UCSD-AML1 (cell line): ENCODE measurements at regions not wholly inside any gene's neighbourhood (a gene's known extent, or its start where the extent isn't known, plus 50 kb on each side); places are given as distances from the start of the nearest gene placed in this dataset.
"Not testable (repeated sequence)": the region's sequence is repeated elsewhere in the genome, so short reads cannot be mapped to it uniquely, and the experiment has no call there.

Experiments used
- DNase-seq: peaks from one replicate; lab custom pipeline; 2025; ENCODE audit not compliant: unreplicated experiment; lab: John Stamatoyannopoulos, UW

DNA sequence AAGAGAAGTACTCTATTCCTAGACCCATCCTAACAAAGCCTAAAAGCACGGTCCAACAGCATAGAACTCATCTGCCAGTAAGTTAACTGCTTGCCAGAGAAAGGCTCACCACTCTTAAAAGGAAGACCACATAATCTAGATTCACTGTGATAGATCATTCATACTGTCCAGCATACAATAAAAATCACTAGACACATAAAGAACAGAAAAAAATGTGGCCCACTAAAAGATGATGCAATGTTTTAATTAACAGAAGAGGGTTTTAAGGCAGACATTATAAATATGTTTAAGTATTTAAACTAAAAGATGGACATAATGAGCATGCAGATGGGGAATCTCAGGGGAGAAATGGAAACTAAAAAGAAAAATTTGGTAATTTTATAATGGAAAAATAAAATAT, 157.5 kb upstream of the CDH4 start:
- no peak for DNase-seq

DNA sequence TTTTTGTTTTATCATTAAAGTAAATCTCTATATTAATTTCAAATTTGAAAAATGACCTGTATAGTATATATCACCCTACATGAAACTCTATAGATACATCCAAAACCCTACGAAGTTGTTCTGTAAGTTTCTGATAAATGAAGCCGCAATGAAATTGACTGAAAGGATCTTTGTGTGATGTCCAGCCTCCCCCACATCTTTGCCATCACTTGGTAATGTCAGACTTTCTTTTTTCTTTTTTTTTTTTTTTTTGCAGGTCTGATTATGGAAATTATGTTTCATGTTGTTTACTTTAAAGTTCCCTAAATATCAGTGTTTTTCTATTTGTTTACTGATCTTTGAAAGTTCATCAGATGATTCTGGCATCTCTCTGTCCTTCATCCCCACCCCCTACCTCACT, 155.6 kb upstream of the CDH4 start:
- DNase-seq = no peak

DNA sequence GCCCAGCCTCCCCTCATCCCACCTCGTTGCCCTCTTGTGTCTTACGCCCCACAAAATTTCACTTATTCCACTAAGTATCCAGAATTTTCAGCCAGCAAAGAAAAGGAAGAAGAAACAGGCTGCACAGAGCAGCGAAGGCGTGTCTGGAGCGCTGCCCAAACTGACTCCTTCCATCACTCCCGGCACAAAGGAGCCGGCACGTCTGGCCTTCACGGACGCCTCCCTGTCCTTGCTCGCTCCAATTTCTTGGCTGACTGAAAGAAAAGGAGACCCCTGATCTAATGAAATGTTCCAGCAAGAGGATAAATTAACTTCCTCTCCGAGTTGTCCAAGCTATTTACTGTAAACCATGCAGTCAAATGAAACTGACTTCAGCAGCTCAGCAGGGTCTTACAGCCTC, 152.3 kb upstream of the CDH4 start:
- DNase-seq = no peak

DNA sequence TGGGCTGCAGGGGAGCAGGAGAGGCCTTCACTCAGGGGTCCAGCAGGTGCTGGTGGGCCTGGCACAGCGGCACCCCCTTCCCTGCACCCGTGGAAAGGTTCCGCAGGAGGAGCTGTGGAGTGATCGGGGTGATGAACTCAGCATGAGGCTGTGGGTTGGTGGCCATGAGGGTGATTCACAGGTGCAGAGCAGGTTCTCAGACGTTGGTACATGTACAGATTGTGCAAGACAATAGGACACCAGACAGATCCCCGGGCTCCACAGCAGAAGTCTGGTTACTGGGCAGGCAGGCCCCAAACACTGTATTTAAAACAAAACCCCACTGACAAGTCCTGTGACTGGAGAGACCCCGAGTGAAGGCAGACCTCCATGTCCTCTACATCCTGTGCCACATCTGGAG, 151.6 kb upstream of the CDH4 start:
- DNase-seq = no peak

DNA sequence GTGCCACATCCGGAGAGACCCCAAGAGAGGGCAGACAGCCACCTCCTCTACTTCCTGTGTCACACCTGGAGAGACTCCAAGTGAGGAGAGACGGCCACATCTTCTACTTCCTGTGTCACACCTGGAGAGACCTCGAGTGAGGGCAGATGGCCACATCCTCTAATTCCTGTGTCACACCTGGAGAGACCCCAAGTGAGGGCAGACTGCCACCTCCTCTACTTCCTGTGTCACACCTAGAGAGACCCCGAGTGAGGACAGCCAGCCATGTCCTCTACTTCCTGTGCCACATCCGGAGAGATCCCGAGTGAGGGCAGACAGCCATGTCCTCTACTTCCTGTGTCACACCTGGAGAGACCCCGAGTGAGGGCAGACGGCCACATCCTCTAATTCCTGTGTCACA, 150.7 kb upstream of the CDH4 start:
- not testable (repeated sequence) for DNase-seq

DNA sequence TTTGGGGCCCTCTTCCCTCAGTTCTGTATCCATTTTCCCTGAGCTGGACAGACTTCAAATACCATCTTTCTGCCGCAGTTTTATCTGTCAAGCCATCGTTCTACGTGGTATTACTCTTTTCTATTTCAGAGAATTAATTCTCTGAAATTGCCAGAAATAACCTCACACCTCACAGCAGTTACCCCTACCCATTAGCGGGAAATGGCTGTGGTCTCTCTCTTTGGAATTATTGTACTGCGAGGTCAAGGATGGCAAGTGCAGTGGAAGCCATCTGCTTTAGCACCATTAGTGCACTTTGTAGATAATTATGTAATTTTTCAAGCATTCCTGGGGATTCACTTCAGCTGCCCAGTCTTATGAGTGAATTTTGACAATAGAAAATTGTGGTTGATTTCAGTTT, 147.8 kb upstream of the CDH4 start:
- DNase-seq = no peak

DNA sequence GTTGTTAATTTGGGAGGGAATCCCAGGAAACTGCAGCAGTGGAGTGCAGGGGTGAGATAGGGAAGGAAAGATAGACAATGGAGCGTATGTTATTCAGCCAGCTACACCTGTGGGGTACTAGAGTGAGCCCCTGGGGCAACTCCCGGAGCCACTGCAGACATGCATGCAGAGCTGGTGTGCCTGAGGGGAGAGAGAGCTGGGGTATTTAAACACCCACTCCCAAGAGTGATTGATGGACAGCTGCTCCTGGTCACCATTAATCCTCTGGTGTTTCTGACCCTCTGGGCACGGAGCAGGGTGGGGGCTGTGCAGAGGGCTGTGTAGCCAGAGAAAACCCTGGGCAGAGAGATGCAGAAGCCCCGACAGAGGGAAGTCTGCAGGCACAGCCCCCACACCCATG, 146.7 kb upstream of the CDH4 start:
- DNase-seq = no peak

DNA sequence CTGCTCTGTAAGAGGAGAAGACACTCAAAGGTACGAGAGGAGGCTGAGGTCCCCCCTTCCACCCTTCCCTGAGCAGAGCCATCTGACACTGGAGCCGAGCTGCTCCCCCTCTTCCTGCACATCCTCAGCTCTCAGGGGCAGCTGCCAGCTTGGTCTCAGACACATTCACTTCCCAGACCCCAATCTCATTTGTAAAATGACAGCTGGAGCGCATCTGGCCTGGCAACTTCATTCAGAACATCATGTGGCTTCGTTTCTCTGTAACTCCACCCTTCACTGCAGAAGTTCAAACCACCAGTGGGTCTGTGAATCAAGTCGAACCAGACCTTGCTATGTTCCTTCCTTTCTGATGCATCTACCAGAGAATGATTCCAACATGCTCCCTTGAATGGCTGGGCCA, 145.6 kb upstream of the CDH4 start:
- no peak for DNase-seq

DNA sequence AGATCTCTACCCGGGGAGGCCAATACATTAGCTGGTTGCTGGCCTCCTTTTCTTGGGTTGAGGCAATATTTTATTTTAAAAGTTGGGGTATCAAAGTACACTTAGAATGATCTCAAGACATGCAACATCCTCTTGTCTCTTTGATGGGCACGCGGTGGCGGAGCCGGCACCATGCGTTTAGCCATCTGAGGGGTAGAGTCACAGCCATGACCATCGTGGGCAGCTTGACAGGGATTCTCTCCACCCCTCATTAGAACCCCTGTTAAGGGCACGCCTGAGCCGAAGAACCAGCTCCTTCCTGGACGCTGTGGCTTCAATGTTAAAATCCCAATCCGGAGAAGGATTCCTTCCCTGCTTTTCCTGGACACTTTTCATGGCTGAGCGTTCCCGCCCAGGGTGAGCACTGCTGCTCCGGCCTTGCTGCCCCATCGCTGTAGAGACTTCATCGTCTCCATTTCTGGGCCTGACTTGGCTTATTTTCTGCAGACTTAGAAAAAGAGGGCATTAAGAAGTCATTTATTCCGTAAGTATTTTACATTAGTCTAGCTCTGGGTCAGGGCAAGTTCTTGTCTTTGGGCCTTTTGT, 142.7 kb upstream of the CDH4 start:
- DNase-seq = no peak

DNA sequence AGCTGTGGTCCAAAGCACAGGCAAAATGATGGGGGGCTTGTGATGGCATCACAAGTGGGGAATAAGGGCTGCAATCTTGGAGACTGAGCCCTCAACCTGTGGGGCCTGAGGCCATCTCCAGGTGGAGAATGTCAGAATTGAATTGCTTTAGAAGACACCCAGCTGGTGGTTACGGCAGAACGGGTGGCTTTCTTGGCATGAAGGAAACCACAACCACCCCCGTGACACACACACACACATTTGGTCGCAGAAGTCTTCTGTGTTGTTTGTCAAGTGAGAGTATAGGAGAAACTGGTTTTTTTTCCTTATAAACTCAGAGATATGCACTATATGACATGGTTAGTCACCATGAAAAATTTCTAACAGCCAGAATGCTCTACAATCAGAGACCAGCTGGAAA, 139.5 kb upstream of the CDH4 start:
- DNase-seq = no peak

DNA sequence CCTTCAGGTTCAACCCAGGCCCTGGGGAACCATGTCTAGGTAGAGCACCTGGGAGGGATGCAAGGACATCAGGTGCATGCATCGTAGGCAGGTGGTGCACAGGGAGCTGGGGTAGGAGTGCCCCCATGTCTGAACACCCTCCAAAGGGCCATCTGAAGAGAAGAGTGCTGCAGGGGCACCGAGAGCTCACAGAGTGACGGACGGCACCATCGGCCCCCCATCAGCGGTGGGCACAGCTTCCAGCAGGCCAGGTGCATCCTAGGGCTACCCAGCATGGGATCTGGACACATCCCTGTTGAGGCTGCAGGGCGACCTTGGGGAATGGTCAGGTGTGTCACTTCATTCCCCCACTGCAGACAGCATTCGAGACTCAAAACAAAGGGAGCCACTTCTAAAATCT, 138.3 kb upstream of the CDH4 start:
- no peak for DNase-seq

DNA sequence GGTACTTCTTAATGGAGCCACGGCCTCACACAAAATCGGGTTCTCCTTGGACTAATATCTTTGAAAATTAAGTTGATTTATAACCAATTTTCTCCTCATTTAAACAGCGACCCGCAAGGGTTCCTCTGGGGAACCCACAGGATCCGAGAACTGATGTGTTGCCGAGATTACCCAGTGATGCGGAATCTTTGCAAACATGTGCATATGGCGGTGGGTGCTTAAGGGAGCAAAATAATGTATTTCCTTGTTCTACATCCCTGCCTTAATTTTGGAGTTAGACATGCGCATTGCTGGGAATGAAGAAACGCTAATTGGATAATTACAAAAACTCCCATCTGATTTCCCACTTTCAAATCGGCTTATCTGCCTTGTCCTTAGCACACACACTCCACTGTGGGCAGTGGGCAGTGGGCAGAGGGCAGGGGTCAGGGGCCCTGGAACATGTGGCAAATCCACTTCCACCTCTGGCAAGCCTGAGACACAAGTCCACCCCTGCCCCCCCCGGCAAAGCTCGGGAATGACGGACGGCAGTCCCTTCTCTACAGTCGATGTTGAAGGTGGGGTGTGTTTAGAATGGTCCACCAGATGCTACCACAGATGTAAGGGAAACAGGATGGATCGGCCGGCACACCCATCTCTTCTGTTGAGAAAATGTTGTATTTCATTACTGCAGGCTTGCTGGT, 137.4 kb upstream of the CDH4 start:
- no peak for DNase-seq

DNA sequence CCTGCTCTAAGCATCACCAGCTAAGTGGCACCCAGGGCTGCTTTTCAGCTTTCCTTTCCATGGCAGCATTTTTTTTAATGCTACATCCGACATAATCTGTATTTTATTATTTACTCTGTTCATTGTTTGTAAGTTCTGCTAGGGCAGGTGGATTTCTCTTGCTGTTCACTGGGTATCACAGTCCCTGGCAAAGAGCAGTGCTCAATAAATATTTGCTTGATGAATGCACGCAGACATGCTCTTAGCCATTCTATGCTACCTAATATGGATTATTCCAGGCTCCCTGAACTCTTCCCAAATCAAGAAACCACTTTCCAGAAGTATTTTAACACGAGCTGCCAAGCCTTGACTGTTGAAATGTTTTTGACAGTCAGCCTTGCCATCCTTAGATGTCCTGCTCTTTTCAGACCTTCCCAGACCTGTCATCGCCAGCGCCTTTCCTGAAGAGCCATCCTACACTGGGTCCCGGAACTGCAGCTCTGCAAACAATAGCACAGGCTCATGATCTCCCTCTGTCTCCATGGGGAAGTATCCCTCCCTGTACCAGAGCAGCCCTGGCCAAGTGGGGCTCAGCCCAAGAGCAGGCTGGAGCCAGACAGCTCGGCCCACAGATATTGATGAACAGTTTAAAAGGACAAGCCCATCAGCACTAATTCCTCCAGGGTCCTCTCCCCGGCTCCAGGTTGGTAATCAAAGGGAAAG, 136.5 kb upstream of the CDH4 start:
- DNase-seq = no peak

DNA sequence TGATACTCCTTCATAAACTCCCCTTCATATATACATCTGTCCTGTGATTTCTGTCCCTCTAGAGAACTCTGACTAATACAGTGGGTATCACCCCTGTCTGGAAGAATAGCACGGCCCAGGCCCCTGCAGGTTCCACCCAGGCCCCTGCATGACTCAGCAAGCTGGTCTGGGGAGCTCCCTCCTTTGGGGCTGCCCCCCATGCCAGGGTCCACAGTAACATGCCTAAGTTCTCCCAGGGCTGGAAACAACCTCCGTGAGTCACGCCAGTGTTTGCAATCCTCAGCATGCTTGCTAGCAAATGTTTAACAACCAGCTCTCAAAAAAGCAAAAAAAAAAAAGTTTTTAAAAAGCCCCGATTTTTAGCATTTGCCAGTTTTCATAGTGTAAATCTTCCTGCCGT, 134.3 kb upstream of the CDH4 start:
- DNase-seq = no peak

DNA sequence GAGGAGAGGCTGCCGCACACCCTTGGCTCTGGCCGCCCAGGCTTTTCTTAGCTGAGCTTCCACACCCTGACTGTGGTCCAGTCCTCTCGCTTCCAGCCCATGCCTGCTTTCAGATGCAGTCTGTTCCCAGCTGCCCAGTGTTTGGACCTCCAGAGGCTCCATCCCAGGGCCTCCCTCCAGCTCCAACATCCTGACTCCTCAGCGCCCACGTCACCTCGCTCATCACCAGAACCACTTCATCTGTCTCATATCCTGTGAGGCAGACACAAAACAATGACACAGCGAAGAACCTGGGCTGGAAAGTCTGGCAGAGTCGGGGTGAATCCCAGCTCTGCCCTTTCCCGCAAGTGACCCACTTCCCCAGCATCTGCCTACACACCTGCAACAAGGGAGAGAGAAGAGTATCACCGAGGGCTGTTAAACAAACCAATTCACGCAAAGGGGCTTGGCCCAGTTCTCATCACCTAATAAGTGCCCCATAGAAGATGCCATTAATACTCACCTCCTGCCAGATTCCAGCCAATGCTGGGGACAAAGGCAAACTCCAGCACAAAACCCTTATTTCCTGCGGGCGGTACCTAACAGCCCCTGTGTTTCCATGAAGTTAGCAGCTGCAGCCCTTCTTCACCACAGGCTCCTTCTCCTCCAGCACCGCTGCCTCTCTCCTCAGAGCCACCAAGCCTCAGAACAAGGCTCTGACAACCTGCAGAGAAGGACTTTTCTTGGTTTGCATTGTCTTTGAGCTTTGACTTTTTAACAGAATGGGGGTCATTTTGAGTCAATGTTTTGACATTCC, 133.4 kb upstream of the CDH4 start:
- no peak for DNase-seq

DNA sequence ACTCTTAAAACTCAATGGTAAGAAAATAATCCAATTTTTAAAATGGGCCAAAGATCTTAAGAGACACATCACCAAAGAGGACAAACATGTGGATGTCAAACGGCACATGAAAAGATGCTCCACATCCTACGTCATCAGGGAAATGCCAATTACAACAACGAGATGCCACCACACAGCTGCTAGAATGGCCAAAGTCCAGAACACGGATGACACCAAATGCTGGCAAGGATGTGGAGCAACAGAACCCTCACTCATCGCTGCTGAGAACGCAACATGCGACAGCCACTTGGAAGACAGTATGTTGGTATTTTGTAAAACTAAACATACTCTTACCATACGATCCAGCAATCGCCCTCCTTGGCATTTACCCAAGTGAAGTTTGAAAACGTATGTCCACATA, 132.8 kb upstream of the CDH4 start:
- DNase-seq = no peak

DNA sequence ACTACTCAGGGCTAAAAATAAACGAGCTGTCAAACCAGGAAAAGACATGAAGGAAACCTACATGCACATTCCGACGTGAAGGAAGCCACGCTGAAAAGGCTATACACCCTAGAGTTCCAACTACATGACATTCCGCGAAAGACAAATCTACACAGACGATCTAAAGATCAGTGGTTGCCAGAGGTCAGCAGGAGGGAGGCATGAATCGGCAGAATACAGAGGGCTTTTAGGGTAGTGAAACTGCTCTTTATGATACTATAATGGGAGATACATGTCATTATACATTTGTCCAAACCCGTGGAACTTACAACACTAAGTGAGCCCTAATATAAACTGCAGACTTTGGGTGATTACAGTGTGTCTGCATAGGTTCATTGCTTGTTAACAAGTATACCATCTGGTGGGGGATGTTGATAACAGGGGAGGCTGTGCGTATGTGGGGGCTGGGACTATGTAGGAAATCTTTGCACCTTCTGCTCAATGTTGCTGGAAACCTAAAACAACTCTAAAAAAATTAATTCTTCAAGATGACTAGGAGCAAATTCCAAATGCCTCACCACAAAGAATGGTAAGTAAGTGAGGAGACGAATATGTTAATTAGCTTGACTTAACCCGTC, 132.2 kb upstream of the CDH4 start:
- DNase-seq = no peak

DNA sequence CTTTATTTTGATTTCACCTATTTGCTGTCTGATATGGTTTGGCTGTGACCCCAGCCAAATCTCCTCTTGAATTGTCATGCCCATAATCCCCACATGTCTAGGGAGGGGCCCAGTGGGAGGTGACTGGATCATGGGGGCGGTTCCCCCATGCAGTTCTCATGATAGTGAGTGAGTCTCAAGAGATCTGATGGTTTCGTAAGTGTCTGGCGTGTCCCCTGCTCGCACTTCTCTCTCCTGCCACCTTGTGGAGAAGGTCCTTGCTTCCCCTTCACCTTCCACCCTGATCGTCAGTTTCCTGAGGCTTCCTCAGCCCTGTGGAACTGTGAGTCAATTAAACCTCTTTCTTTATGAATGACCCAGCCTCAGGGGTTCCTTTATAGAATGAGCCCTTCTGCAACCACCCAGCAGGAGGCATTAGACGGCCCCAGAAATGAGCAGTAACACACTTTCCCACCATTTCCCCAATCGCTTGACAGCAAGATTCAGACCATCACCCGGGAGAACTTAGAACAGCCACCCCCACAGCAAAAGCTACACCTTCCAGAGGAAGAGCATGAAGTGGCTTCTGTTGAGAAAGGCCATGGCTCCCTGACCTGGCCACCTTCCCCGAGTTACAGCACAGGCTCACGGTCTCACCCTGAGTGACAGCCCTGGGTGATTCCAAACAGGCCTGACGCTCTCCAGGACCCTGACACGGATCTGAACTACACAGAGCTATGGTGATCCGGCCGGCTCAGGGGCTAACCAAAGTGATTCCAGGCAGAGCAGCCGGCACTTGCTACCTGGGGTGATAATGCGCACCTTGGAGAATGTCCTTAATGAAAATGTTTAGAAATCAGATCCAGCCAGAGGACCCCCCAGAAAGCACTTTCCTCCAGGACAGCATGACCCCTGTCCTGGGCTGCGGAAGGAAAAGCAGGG, 131.2 kb upstream of the CDH4 start:
- DNase-seq = peak; percentile 21

DNA sequence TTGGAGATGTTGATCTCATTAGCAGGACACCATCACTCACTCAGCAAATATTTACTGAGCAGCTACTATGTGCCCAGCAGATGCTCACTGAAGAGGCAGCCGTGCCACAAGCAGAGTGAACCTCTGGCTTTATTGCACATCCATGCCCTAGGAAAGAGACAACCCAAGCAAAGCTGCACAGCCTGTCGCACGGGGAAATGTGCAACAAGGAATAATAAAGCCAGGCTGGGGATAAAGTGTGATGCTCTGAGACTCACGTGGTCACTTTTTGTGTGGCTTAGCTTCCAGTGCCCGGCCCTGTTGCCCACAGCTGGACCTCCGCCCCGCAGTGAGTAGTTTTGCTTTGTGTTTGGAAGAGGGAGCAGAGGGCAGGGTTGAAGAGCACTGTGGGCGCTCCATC, 130.4 kb upstream of the CDH4 start:
- no peak for DNase-seq

DNA sequence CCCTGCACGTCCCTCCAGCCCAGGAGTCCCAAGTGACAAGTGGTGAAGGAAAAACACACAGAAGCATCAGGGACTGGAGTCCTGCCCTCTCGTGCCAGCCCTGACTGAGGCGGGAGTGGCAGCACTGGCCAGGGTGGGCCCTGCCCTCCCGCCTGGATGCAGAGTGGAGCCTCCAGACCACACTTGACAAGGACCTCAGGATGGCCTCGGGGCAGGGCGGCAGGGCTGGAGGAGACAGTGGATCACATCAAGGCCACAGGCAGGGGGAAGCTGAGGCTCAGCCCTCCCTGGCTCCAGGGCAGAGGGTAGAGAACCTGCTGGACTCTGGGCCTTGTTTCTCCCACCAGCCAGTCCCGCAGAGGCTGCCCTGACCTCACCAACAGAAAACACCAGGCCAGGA, 128.8 kb upstream of the CDH4 start:
- DNase-seq = no peak
